Stomach (tissue), 8 donors: ENCODE measurements at regions not wholly inside any gene's neighbourhood (a gene's known extent, or its start where the extent isn't known, plus 50 kb on each side); places are given as distances from the start of the nearest gene placed in this dataset.

Experiments used
- DNase-seq, 2 donors: peaks; one replicate each; pipeline versions ENCODE4 v3.0.0 to v3.0.0-alpha.2; 2013 to 2019
- H3K27ac ChIP-seq, 5 donors: fragments of 200-600 bp in 4 of 5; sonication (generic) in 4 of 5; one replicate each; pipeline ENCODE4 v1.5.1; 2013 to 2019; ENCODE audit warnings: mild to moderate bottlenecking in 1 of 5, moderate library complexity in 1 of 5
- H3K27me3 ChIP-seq, 3 donors: fragments of 200-600 bp; sonication (generic); one replicate each; pipeline ENCODE4 v1.5.1; 2017 to 2019; ENCODE audit warnings: mixed run types in 1 of 3
- H3K36me3 ChIP-seq, 4 donors: fragments of 200-600 bp; sonication (generic); 1 replicate in 3 of 4; 2 replicates in 1 of 4; pipeline ENCODE4 v1.5.1; 2016 to 2019
- H3K4me1 ChIP-seq, 4 donors: fragments of 200-600 bp; sonication (generic); one replicate each; pipeline ENCODE4 v1.5.1; 2016 to 2019
- H3K4me3 ChIP-seq, 4 donors: fragments of 200-600 bp; sonication (generic) in 3 of 4; one replicate each; pipeline ENCODE4 v1.5.1; 2016 to 2019; ENCODE audit warnings: mild to moderate bottlenecking in 1 of 4
- H3K9me3 ChIP-seq, 4 donors: fragments of 200-600 bp; sonication (generic); one replicate each; pipeline ENCODE4 v1.5.1; 2016 to 2019
- CTCF ChIP-seq, 7 experiments: fragments of 450-650 bp in 4 of 7; fragments of 200-600 bp in 3 of 7; sonication (generic) in 3 of 7; IDR thresholded peaks; one replicate each; pipeline ENCODE4 v1.5.1; 2016 to 2019; ENCODE audit warnings: antibody characterized with exemption in 7 of 7, control low read depth in 2 of 7, mild to moderate bottlenecking in 1 of 7
- EP300 ChIP-seq: sonication (generic); formaldehyde crosslinking; IDR thresholded peaks from one replicate; pipeline ENCODE4 v1.6.1; 2017; ENCODE audit warnings: antibody characterized with exemption
- POLR2A ChIP-seq, 4 donors: fragments of 450-650 bp; IDR thresholded peaks; one replicate each; pipeline ENCODE4 v1.6.1; 2016; ENCODE audit warnings: antibody characterized with exemption in 4 of 4, control low read depth in 2 of 4, mild to moderate bottlenecking in 1 of 4, moderate library complexity in 1 of 4
- POLR2AphosphoS5 ChIP-seq, 3 donors: sonication (generic); formaldehyde crosslinking; IDR thresholded peaks; one replicate each; pipeline ENCODE4 v1.6.1; 2016; ENCODE audit warnings: antibody characterized with exemption in 3 of 3
- WGBS, 5 donors: extraction: QIAGEN DNeasy Blood & Tissue Kit in 3 of 5; methylation state at CpG; one replicate each; pipeline versions ENCODE4 v1.1.5 to v1.1.7; 2013 to 2018; 5-methylcytosine and 5-hydroxymethylcytosine counted together
- intact Hi-C: fragments of 100-400 bp; cut with DNase I; formaldehyde crosslinking; loops from one replicate; pipeline ENCODE4 v1.15.1; 2023; ENCODE audit warnings: low total_unique reads
- donor health status: healthy with polysubstance abuse.
- donor health status: Bipolar disorder and iron deficiency.
- donor health status: healthy.

- intact Hi-C loops, result loop anchor here (10.0 kb wide), 1 partner anchor 872 kb away; no protein-coding TSS in a partner anchor
- no peaks in the 10 kb centered on the region for H3K36me3 ChIP-seq
- no peak overlapping the region for H3K27ac ChIP-seq
- peak in 1 of 2 donors; percentile 71 for DNase-seq
- H3K27me3 ChIP-seq, result peaks cover 0 to 31% (median 0%) of the 10 kb centered on the region in 3 donors
- H3K4me3 ChIP-seq, result no peak overlapping the region
- no peaks in the 10 kb centered on the region for H3K4me1 ChIP-seq
- no peaks in the 10 kb centered on the region for H3K9me3 ChIP-seq
- WGBS, 5 donors, result 12 to 19% (median 15%) methylated on average over 8 of the region's 8 CpGs
- TF ChIP-seq CTCF (IDR thresholded peaks at IDR 0.05) (peak in 4 of 7 experiments; percentile 28 to 52 (median 46)), POLR2AphosphoS5 (IDR thresholded peaks at IDR 0.05) (no peak)
Observed at GRCh38 chr14:62162998-62163589, 400.9 kb downstream of the SNAPC1 start.

GRCh38 chr14:62168564-62169155 lies 406.4 kb downstream of the SNAPC1 start:
- no peak for DNase-seq
- H3K9me3 ChIP-seq, result no peaks in the 10 kb centered on the region
- intact Hi-C loops, result loop anchor here (10.0 kb wide), 1 partner anchor 866 kb away; no protein-coding TSS in a partner anchor
- H3K27me3 ChIP-seq, result peaks cover 0 to 19% (median 0%) of the 10 kb centered on the region in 3 donors
- H3K27ac ChIP-seq, result no peak overlapping the region
- no peak overlapping the region for H3K4me3 ChIP-seq
- TF ChIP-seq POLR2A (IDR thresholded peaks at IDR 0.05), result no peak
- no peak for TF ChIP-seq CTCF (IDR thresholded peaks at IDR 0.05)
- TF ChIP-seq POLR2AphosphoS5 (IDR thresholded peaks at IDR 0.05), result no peak
- no peaks in the 10 kb centered on the region for H3K4me1 ChIP-seq
- H3K36me3 ChIP-seq, result no peaks in the 10 kb centered on the region
- 19 to 51% (median 31%) methylated on average over 3 of the region's 3 CpGs for WGBS, 5 donors

GRCh38 chr14:62179367-62180018 lies 417.3 kb downstream of the SNAPC1 start:
- Histone ChIP-seq H3K27ac (no peak overlapping the region), H3K4me1 (no peaks in the 10 kb centered on the region), H3K36me3 (no peaks in the 10 kb centered on the region), H3K27me3 (peaks cover 0 to 5% (median 0%) of the 10 kb centered on the region in 3 donors), H3K4me3 (no peak overlapping the region), H3K9me3 (no peaks in the 10 kb centered on the region)
- TF ChIP-seq EP300, result no peak
- TF ChIP-seq CTCF (IDR thresholded peaks at IDR 0.05), result peak in 5 of 7 experiments; percentile 7 to 57 (median 35)
- intact Hi-C loops, result loop anchor here (10.0 kb wide), 1 partner anchor 1095 kb away; no protein-coding TSS in a partner anchor
- 44 to 51% (median 50%) methylated on average over 5 of the region's 5 CpGs for WGBS, 5 donors
- peak; percentile 54 to 89 for DNase-seq

- Histone ChIP-seq H3K4me1 (no peaks in the 10 kb centered on the region), H3K27ac (no peak overlapping the region), H3K36me3 (no peaks in the 10 kb centered on the region), H3K4me3 (no peak overlapping the region), H3K9me3 (no peaks in the 10 kb centered on the region), H3K27me3 (peaks cover 0 to 5% (median 0%) of the 10 kb centered on the region in 3 donors)
- intact Hi-C loops, result loop anchor here (10.0 kb wide), 1 partner anchor 1093 kb away; no protein-coding TSS in a partner anchor
- TF ChIP-seq EP300 (no peak), CTCF (IDR thresholded peaks at IDR 0.05) (no peak), POLR2AphosphoS5 (IDR thresholded peaks at IDR 0.05) (no peak), POLR2A (IDR thresholded peaks at IDR 0.05) (no peak)
- DNase-seq, result no peak
- WGBS, 5 donors, result 79 to 97% (median 85%) methylated on average over 3 of the region's 3 CpGs
Observed at GRCh38 chr14:62181591-62181990, 419.4 kb downstream of the SNAPC1 start.
